ENCODE measurements at regions not wholly inside any gene's neighbourhood (a gene's known extent, or its start where the extent isn't known, plus 50 kb on each side); places are given as distances from the start of the nearest gene placed in this dataset.
"Not testable (repeated sequence)": the region's sequence is repeated elsewhere in the genome, so short reads cannot be mapped to it uniquely, and the experiment has no call there.

DNA sequence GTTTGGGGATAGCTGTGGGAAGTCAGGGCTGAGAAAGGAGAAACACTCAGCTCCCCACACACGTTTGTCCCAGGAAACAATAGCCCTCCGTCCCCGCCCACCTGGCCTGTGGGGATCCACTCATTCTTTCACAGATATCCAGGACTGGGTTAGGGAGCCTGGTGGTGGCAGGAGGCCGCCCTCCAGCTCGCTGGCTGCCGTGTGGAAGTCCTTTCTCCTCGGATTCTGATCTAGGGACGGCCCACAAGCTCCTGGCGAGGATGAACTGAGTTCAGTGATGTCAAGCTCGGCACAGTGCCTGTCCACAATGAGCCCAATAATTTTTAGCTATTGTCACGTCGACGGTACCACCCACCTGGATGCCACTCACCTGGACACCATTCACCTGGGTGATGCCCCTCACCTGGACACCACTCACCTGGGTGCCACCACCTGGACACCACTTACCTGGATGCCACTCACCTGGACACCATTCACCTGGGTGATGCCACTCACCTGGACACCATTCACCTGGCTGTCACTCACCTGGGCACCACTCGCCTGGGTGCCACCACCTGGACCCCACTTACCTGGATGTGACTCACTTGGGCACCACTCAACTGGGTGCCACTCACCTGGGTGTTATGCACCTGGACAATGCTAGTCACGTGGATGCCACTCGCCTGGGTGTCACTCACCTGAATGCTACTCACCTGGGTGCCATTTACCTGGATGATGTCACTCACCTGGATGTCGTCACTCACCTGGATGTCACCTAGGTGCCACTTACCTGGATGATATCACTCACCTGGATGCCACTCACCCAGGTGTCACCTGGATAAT is 172.5 kb upstream of the FOXF1 start:
- no peak for DNase-seq

DNA sequence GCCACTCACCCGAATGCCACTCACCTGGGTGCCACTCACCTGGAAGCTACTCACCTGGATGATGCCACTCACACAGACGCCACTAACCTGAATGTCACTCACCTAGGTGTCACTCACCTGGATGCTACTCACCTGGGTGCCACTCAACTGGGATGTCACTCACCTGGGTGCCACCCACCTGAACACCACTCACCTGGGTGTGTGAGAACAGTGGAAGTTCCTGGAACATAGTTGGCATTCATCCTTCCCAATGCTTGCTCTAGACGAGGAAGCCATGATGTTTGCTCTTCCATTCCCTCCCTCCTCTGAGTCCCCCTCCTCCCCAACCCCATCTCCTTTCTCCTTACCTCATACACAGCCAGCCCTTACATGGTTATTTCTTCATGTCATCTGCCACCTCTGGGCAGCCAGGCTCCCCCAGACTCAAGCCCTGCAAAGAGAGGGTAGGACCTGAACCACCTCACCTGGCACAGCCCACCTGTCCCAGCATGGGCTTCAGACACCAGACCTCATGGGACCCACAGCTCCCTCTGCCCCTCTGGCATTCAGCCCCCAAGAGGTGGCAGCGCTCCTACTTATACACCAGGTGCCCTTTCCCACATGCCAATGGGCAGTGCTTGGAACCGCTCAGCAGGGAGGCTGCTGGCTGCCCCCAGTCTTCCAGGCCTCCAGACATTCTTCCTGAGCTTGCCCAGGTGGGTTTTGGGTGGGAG is 171.8 kb upstream of the FOXF1 start:
- no peak for DNase-seq

DNA sequence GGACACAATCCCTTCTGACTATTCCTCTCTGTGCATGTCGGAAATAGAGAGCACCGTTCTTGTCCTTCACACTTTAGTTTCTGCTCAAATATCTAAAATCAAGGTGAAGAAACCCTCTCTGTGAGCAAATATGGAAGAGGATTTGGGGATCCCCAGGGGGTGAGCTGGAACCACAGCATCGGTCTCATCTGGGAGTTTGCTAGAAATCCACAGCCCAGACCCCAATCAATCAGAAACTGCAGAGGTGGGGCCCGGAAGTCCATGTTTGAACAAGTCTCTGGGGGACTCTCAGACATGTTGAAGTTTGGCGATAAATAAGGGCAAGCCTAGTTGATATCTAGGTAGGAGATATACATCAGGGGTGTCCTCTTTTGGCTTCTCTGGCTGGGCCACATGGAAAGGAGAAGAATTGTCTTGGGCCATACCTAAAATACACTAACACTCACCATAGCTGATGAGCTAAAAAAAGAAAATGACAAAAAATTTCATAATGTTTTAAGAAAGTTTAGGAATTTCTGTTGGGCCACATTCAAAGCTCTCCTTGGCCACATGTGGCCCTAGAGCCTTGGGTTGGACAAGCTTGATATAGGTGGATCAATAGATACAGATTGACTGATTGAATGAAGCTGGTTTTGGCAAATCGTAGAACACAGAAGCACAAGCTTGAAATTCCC is 168.0 kb upstream of the FOXF1 start:
- no peak for DNase-seq

DNA sequence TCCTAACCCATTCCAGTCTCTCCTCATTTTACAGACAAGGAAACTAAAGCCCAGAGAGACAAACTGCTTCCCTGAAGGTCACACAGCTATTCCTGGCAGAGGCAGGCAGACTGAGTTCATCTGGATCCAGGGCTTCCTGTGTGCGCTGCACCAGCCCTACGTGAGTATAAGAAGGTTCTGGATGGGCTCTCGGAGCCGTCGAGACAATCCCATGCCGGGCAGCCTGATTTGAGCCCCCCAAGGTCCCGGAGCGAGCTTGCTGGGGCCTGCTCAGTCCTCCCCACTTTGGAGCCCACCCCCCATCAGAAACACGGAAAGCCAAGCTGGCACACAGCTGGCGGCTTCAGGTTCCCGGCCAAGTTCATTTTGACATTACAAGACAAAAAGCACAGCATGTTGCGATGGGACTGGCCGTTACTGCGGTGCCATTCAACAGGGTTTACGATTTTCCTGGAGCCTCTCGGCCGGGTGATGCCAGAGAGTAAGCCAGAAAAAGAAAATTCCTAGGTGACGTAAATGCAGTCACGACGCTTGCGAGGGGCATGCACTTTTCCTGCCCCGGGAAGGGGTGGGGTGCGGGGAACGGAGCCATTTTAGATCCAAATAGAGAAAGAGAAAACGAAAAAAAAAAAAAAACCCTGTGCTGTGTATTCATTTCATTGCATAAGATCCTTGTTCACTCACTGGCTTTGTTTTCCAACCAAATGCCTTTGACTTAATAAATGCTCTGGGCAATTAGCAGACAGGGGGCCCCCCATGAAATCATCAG is 167.1 kb upstream of the FOXF1 start:
- no peak for DNase-seq

DNA sequence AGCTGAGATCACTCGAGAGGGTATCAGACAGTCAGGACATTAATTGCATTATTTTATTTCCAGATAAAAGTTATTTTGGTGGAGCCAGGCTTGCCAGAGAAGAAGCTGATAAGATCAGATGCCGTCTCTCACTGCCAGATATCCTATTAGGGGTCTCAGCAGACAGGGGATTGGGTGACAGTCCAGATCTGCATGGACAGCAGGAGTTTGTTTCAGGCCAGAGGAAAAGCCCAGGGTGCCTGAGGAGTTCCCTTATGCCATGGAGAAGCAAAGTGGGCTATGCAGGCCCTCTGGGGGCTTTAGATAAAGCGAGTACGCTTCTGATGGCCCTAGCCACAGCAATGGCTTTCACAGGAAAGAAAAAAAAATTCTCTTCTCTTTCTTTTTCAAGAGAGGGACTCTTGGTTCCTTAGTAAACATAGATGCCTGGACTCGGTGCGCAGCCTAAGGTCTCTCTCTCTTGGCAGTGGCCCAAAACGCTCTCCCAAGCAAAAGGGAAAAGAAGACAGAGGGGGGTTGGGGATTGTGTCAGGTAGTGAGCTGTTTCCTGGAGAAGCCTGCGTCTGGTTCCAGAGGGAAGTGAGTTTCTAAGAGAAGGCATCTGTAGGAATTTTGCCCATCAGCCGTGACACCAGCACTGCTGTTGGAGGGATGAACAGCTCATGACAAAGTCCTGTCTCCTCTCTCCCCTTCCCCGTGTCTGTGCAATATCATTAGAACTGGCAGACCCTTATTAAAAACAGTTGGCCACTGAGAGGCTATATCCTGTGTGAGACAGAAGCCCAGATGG is 166.3 kb upstream of the FOXF1 start:
- DNase-seq: no peak

DNA sequence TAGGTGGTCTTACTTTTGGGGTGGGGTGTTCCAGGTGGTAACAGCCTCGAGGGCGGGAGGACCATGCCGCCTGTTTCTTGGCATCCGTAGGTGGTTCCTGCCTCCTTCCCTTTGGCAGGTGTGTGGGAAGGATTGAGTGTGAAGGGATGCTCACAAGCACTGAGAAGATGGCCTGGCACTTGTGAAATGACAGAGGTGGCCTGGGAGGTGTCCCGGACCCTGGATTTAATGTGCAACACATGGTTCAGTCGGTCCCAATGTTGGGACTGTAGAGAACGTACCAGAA is 165.8 kb upstream of the FOXF1 start:
- DNase-seq: no peak

DNA sequence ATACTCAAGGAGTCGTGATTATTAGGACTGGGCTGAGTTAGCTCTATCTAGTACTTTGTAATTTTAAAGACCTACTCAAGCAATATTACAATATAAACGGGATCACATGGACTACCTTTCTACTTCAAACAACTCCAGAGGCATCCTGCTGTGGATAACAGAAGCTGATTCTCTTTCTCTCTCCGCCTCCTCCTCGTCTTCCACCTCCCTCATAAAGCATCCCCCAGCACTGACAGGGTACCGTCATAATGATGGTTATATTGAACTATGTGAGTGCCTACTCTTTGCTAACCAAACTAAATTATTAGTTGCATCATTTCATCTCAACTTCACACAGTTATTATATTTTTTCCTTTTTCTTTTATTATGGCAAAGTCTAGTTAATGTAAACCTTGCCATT is 165.4 kb upstream of the FOXF1 start:
- DNase-seq: no peak

DNA sequence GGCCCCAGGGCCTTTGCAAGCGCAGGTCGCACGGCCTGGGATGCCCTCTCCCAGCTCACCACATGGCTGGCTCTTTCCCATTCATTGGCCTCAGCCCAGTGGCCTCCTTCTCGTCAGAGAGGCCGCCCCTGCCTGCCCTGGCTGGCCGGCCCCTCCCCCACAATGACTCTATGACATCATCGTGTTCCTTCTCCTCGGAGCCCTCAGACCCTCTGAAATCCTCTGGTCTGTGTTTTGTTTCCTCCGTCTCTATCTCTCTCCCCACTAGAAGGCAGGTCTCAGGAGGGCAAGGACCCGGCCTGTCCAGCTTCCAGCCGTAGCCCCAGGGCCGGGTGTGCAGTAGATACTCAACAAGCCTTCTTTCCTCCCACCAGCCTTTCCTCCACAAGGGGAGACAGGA is 164.8 kb upstream of the FOXF1 start:
- no peak for DNase-seq

DNA sequence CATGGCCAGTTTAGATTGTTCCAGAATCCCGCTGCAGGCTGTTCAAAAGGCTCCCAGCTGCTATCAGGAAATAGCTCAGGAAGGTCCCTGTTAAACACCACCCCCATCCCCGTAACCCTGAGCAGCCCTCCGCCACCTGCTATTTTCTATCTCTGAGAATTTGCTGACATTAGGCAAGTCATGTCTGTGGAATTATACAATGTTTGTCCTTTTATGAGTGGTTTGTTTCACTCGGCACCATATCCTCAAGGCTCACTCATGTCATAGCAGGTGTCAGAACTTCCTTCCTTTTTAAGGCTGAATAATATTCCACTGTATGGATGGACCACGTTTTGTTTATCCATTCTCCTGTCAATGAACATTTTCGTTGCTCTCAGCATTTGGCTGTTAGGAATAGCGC is 164.3 kb upstream of the FOXF1 start:
- DNase-seq: no peak

DNA sequence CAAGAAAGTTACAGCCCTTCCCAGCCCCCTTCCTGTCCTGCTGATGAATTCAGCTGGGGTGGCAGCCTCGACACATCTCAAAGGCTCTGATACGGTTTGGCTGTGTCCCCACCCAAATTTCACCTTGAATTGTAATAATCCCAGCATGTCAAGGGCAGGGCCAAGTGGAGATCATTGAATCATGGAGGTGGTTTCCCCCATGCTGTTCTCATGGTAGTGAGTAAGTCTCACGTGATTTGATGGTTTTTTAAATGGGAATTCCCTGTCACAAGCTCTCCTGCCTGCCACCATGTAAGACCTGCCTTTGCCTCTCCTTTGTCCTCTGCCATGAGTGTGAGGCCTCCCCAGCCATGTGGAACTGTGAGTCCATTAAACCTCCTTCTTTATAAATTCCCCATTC is 163.2 kb upstream of the FOXF1 start:
- DNase-seq: no peak

DNA sequence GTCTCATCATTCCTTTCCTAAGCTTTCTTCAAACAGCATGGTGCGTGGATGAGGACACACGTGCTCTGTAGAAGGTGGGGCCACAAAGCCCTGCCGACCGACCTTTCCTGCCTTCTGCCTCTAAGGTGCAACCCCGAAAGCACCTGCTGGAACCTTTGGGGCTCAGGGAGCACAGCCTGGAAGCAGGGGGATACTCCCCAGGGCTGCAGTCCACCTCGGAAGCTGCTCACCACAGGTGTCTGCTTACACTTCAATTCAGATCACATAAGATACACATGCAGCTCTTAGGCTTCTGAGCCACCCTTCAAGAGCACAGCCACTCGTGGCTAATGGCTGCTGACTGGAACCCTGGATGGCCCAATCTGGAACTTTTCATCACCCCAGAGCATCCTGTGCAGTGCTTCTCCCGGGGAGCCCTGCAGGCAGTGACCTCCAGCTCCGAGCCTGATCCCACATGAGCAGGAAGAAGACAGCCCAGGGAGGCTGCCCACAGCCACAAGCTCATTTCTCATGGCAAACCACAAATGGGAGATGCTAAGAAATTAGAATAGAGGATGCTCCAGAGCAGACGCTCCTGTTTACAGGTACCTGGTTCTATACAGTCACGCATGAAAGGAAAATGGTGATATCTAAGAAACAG is 162.3 kb upstream of the FOXF1 start:
- DNase-seq: no peak

DNA sequence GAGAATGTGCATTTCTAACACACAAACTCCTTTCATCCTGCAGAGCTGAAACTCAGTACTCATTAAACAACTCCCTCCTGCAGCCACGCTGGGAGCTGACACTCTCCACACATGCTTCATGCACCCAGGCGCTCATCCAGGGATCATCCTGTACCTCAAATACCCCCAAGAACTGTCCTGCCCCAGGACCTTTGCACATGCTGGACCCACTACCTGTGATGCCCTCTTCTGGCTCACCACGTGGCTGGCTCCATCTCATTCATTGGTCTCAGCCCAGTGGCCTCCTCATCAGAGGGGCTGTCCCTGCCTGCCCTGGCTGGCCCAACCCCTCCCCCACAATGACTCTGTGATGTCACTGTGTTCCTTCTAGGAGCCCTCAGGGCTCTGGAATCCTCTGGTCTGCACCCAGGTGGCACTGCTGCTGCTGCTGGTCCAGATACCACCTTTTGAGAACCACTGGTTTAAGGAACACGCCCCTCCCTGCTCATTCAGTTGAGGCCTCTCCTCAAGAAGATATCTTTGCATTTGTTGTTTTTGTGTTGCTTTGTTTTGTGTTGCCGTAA is 160.9 kb upstream of the FOXF1 start:
- no peak for DNase-seq

DNA sequence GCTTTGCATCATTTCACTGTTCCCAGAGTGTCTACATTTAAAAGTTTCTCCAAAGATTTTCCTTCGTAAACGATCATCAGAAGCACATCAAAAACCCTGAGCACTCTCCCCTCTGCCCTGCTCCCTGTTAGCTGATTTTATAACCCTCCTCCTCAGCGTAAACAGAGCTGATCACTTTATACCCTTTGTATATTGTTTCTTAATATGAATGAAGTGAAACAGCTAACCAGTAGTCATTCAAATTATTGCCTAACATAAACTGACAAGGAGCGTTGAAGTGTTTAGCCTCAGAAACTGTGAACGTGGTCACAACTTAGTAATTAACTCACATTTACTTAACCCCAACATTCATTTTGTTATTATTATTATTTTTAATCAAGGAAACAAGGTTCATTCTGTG is 160.0 kb upstream of the FOXF1 start:
- DNase-seq: no peak

DNA sequence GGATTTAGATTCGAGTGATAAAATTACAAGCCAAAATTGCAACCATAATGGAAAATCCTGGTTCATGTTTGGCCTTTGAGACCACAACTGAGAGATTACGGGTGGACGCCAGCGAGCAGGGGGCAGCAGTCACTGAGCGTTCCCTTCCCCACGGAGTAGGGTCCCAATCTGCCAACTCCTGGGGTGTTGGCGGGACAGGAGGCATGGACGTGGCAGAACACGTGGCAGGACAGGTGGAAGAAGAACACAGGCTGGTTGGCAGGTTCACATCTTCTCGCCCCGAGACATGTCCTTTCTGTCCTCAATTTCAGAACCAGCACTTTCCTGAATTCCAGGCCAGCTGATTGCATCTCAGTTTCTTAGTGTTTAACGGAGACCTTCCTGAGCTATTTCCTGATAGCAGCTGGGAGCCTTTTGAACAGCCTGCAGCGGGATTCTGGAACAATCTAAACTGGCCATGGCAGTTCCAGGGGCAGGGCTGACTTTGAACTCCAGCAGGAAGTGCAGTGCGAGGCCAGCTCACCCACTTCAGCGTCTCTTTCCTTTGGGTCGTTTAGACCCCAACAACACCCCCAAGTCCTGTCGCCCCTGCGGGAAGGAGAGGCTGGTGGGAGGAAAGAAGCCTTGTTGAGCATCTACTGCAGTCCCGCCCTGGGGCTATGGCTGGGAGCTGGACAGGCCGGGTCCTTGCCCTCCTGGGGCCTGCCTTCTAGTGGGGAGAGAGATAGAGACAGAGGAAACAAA is 159.1 kb upstream of the FOXF1 start:
- no peak for DNase-seq

DNA sequence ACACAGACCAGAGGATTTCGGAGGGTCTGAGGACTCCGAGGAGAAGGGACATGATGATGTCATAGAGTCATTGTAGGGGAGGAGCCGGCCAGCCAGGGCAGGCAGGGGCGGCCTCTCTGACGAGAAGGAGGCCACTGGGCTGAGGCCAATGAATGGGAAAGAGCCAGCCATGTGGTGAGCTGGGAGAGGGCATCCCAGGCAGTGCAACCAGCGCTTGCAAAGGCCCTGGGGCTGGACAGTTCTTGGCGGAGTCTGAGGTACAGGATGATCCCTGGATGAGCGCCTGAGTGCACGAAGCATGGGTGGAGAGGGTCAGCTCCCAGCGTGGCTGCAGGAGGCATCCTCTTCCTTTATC is 158.6 kb upstream of the FOXF1 start:
- not testable (repeated sequence) for DNase-seq

DNA sequence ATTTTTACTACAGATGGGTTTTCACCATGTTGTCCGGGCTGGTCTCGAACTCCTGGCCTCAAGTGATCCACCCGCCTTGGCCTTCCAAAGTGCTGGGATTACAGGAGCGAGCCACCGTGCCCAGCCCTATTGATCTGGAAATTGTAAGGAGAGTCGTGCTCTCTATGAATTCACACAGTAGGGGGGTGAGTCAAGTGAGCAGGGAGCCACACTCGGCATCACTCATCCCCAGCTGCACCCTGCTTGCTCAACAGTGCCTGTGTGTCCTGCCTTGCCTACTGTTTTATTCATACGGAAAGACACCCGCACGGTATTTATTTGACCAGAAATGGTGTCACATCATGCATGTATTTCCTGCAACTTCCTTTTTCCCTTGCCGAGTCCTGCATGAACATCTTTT is 157.2 kb upstream of the FOXF1 start:
- no peak for DNase-seq

DNA sequence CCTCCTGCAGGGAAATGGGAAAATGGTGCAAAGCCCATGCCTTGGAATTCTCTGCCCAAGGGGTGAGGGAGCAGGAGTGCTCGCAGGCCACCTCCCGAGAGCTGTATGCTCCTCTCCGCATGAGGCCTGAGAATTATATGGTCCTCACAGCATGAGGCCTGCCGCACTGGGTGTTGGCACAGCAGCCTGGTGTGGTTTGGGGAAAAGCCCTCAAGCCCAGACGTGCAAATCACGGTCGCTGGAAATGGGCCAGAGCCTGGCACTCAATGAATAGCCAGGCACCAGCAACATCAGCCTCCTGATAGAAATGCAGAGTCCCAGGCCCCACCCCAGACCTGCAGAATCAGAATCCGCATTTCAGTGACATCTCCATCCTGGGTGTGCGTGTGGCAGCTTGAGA is 156.4 kb upstream of the FOXF1 start:
- no peak for DNase-seq

DNA sequence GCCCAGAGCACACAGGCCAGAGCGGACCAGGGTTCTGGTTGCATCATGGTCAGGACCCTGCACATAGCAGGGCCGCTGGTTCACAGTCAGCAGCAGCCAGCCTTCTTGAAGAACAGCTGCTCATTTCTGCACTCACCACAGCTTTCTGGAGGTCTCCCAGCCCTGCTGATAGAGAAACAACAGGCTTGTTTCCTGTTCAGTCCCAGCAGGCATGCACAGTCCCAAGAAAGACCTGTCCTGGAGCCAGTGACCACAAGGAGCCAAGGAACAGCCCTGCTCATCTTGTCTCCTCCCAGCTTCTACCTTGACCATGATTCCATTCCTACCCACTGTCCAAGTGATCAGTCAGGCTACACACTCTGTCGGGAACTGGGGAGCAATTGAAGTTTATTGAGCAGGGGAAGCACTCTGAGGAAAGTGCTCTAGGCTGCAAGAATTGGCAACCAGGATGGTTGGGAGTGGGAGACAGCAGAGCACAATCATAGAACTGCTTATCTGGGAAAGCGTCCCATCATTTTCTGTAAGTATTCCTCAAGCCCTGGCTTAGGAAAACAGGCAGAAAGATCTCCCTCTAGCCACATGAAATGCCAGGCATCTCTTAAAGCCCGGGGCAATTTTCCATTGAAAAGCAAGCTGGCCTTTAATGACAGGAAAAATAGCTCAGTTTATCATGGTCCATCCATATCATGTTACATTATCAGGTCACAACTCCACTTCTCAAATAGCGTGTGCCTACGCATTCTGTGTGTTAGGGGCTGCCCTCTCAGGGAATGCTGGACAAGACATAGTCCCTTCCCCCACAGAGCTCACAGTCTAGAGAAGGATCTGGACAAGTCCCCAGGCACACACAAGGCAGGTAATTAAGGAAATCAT is 155.4 kb upstream of the FOXF1 start:
- no peak for DNase-seq

DNA sequence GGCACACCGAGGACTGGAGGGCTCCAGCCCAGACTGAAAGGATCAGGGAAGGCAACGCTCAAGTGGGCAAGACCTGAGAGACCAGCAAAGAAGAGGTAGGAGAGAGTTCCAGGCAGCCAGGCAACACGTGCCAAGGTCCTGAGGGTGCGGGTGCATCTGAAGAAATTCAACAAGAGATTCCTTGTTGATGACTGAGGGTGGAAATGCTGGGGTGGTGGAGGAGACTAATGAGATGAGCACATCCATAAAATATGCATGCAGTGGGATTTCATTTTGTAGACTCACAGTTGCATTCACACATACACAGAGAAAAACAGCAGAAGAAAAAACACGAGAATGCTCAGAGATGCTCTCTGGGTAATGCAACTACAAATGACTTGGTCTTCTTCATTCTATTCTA is 154.8 kb upstream of the FOXF1 start:
- no peak for DNase-seq

DNA sequence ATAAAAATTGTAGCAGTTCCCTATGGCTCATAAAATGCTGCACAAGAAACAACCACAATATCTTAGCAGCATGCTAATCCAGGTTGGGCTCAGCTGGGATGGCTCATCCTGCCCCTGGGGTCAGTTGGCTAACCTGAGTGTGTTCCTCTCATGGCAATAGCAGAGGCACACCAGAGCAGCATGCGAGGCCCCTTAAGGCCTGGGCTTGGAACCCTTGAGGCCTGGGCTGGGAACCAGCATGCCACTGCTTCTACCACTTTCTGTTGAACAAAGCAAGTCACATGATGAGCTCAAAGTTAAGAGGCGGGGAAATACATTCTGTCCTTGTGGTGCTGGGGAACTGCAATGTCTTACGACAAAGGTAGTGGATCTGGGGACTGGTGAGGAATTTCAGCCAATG is 154.4 kb upstream of the FOXF1 start:
- no peak for DNase-seq

Measured in stimulated activated naive CD4-positive, alpha-beta T cell treated with Interleukin-2 at 50 U/mL for 16 hours (primary cell).